Tongue (tissue), 1 donor: ENCODE measurements at regions not wholly inside any gene's neighbourhood (a gene's known extent, or its start where the extent isn't known, plus 50 kb on each side); places are given as distances from the start of the nearest gene placed in this dataset.
A peak's percentile ranks its signal among the peaks of the same experiment; 100 is the strongest.
"Not testable (repeated sequence)": the region's sequence is repeated elsewhere in the genome, so short reads cannot be mapped to it uniquely, and the experiment has no call there.

Experiments
- DNase-seq: peaks from one replicate; pipeline ENCODE4 v3.0.0-alpha.2; 2015

DNA sequence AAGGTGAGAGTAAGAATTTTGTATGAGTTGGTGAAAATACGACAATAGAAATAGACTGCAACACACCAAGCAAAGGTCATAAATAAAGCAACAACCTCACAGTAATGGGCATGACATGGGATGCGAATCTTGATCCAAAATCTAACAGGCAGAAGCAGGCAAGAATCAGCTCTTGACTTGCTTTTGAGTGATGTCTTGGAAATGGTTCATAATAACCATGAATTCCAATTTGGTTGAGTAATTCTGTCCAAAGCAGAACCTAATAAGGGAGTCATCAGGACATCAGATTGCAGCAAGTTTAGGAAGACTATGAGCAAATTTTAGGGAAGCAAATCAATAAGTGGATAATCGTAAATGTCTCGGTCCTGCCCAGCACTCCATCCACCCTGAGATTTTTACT is 224.0 kb upstream of the ISX start:
- no peak for DNase-seq

DNA sequence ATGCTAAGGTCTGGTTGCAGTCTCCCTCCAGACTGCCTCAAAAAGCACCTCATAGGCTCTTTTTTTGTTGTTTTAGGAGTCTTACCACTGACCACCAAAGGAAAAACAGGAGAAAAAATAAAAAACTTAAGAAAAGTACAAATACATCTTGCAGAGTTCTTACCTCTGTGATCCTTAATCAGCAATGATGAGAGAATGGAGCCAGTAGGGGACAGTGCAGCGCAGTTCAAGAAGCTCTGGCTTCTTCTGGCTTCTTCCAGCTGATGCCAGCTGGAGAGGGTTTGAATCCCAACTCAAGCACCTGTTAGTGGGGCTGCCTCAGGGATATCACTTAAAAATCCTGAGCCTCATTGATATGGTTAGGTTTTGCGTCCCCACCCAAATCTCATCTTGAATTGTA is 223.3 kb upstream of the ISX start:
- peak; percentile 42 for DNase-seq

DNA sequence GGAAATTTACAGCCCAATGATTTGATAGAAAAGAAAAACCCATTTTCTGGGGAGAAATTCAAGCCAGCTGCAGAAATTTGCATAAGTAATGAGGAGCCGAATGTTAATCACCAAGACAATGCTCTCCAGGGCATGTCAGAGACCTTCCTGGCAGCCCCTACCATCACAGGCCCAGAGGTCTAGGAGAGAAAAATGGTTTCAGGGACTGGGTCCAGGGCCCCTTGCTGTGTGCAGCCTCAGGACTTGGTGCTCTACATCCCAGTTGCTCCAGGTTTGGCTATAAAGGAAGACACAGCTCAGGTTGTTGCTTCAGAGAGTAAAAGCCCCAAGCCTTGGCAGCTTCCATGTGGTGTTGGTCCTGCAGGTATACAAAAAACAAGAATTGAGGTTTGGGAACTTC is 222.2 kb upstream of the ISX start:
- DNase-seq: not testable (repeated sequence)

DNA sequence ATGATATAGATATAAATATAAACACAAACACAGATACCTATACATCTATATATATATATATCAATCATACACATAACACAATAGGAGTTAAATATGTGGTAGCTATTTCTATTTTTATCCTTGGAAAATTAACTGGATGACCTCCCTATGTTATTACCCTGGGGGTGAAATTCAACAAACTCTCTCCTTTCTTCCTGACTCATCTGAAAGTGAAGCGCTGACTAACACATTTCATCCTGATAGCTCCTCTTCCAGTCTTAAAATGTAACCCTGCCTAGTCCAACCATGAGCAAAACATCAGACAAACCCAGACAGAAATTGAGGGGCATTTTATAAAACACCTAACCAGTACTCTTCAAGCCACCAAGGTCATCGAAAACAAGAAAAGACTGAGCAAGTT is 220.6 kb upstream of the ISX start:
- DNase-seq: no peak

DNA sequence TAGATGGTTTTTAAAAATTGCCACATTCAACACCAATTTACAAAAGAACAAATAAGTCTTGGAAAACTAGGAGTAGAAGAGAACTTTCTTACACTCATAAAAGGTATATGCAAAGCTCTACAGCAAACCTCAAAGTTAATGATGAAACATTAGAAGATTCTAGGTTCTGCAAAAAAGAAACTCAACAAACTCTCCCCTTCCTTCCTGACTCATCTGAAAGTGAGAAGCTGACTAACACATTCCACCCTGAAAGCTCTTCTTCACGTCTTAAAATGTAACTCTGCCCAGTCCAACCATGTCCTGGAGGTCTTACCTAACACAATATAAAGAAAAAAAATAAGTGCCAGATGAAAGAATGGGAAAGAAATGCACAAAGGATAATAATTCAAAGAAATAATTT is 218.9 kb upstream of the ISX start:
- DNase-seq: no peak

DNA sequence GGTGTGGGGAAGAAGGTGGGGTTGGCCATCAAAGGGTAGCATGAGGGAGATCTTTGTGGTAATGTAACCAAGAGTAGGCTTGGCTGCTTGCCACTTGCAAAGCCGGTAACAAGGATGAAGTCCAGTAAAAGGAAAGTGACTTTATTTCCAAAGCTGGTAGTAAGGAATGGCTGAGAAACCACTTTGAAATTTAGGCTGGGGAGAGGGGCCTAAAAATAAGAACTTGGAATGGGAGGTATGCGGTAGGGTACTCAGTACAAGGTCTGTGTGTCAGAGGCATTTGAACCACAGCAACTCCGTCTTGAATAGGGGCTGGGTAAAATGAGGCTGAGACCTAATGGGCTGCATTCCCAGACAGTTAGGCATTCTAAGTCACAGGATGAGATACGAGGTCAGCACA is 216.0 kb upstream of the ISX start:
- DNase-seq: no peak

DNA sequence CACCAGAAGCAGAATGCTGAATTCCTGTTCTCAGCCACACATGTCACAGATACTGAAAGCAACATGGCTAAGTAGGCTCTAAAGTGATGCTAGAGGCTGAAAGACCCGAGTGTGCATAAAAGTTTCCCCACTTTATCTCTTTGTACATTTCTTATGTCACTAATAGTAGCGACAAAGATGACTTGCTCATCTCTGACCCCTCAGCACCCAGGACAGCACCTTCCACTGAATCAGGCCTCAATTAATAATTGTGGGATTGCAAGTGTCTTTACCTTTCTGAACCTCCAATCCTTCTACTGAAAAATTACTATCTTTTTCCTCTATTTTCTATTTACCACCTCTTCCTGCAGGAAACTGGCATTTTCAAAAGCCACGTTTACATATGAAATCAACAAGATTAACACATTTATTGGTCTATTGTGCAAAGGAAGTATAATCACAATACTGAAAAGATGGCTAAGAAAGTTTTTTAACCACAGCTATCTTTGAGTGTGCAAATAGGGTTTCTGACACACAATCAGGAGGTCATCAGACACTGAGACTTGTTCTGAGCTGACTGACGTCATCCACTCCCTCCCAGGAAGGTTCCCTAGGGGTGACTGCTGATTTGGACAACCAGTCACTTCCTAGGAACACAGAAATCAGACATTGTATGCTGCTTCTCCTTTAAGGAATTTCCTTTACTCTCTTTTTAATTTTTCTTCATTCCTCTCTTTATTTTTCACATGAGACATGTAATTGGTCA is 213.9 kb upstream of the ISX start:
- DNase-seq: no peak

DNA sequence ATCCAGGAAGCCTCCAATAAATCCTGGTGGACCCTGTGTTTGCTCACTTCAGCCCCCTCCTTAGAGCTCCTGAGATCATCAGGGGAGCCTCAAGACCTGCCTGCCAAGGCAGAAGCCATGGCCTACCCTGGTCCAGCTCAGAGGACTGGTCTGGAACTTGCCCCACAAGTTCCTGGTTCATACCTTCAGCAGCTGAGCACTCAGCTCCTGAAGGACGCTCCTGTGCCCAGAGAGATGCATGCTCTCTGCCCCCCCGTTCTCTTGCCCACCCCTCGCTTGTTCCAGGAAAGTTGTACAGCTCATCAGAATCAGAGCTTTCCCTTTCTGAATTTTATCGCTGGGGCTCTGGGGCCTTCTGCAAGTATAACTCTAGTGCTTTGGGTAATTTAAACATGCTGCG is 210.5 kb upstream of the ISX start:
- DNase-seq: no peak

DNA sequence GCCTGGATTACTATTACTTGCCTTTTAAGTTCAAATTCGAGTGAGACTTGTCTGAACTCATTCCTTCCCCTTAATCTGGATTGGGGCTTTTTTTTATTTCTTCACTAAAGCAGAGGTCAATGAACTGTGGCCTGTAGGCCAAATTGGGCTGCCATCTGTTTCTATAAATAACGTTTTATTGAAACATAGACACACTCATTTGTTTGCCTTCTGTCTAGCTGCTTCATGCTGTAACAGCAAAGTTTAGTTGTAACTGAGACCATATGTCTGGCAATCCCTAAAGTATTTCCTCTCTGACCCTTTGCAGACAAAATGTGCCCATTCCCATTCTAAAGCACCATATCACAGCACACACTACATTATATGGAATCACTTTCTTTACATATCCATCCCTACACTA is 207.9 kb upstream of the ISX start:
- no peak for DNase-seq

DNA sequence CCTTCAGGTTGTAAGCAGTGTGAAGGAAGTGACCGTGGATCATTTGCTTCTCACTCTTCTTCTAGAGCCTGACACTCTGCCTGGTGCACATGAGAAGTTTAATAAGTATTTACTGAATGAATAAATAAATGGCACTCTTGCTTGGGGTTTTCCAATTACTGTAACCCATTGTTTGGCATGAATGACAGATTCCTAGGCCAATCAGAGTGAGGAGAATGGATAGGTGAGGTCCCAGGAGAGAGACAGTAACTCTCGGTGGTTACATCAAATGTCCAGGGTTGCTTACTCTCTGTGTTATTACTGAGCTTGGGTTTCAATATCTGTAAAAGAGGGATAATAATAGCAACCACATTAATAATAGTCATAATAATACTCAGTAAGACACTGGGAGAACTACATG is 204.2 kb upstream of the ISX start:
- no peak for DNase-seq

DNA sequence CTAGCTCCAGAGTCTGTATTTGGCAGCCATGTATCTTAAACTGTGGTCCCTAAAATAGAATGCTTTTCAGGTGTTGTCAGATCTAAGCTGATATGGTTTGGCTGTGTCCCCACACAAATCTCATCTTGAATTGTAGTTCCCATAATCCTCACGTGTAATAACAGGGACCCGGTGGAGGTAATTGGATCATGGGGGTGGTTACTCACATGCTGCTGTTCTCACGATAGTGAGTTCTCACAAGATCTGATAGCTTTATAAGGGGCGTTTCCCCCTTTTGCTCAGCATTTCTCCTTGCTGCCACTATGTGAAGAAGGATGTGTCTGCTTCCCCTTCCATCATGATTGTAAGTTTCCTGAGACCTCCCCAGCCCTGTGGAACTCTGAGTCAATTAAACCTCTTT is 199.9 kb upstream of the ISX start:
- DNase-seq: no peak

DNA sequence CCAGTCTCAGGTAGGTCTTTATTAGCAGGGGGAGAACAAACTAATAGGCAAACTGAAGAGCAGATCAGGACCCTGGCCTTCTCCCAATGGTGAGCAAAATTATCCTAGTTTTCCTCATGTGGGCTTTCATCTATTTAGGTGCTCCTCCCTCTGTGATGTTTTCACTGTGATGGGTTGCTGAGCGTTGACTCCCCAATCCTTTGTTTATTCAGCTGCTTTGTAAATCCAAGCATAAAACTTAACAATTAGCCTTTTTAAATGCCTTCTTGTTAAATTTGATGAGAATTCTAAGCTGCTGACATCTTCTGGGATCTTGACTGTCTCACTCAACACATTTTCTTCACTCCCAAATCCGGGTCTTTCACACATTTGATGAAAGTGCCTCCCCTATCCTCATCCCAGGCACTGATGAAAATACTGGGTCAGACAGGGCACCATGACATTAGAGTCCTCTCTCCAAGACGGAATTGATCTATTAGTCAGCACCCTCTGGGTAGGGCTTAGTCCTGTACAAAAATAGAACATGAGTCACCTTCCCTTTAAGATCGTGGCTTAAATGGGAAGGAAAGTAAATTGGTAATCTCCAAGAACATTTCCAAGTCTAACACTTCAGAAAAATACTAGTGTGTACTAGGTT is 199.3 kb upstream of the ISX start:
- DNase-seq: no peak

DNA sequence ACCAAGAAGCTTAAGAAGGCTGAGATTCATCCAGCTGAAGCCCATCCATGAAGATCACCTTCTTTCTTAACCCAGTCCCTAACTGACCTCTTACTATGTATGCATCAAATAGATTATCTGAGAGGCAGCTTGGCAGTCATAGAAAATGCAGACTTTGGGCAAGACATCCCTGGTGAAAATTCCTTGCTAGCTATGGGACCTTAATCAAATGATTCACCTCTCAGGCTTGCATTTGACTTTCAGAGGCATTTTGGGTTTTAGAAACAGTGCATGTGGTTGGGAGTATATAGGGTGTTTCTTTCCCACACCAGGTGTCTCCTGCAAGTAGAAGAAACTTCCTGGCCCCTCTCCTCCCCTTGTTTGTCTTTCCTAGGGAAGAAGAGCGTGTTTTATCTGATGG is 188.5 kb upstream of the ISX start:
- no peak for DNase-seq

DNA sequence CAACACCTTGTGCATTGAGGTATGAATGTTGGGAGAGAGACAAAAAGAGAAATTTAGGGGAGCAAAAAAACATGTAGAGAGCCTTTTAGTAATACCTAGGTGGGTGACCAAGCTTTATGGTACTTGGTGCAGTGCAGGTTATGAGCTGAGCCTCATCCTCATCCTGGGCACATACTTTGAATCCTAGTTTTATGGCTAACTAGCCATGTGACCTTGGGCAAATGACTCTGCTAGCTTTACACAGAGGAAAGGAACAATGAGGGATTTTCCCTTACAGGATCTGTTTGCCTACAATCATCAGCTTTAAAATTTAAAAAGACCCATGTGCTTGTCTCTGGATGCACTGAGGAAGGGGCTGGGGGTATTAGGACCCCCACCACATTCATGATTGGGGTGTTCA is 187.8 kb upstream of the ISX start:
- no peak for DNase-seq

DNA sequence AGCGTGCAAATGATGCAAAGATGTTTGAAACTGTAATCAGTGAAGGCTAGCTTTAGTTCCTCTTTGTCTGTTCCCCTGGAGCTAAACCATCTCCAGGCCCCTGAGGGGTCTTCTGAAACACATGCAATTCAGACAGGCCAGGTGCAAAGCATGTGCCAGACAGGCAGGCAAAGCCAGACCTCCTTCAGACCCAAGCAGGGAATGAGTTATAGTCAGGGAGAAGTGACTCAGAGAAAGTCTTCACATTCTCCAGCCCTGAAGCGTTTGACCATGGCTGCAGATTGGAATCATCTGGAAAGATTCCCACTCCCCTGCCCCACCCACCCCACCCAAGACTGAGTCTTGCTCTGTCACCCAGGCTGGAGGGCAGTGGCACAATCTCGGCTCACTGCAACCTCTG is 187.0 kb upstream of the ISX start:
- no peak for DNase-seq

DNA sequence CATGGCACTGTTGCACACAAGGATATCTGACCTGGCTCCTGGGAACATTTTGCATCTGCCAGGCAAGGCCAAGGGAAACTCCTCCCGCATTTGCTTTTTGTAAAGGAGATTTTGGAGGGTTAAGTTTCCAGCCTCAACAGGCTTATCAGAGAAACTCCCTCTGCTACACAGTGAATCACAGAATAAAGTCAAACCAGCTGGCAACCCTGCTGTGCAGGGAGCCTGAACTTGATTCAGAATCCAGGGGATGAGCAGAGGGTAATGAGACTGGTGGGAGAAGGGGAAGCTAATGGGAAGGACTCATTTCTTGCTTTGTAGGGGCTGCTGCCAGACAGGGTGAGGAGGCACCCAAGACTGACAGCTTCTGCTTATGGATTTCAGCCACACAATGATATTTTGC is 185.3 kb upstream of the ISX start:
- DNase-seq: peak; percentile 6

DNA sequence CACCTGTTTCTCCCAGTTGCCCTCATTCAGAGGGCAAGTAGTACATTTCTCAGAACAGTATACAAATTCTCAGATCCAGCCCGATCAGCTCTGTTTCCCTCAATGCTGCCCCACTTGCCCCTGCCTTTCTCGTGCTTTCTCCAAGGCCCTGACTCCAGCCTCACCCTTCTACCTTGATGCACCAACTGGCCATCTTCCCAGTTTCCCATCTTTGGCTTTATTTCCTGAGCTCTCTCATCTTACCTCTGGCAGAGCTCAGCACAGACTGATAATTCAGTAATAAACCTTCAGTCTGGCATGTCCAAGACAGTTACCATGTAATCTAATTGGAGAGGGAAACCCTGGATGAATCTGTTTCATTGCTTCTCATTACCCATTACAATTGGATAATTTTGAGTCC is 184.5 kb upstream of the ISX start:
- DNase-seq: no peak

DNA sequence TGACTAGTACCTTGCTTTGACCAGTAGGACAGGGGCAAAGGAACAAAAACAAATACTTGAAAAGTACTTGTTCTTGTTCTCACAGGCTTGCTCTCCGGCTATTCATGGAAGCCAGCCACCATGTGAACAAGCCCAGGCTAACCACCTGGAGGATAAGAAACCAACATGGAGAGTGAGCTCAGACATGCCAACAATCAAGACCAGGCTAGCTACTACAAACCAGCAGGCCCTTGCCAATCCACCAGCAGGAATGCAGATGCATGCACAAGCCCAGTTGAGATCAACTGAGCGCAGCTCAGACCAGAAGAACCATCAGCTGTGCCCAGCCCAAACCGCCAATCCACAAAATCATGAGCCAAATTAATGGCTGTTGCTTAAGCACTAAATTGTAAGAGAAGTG is 180.1 kb upstream of the ISX start:
- no peak for DNase-seq

DNA sequence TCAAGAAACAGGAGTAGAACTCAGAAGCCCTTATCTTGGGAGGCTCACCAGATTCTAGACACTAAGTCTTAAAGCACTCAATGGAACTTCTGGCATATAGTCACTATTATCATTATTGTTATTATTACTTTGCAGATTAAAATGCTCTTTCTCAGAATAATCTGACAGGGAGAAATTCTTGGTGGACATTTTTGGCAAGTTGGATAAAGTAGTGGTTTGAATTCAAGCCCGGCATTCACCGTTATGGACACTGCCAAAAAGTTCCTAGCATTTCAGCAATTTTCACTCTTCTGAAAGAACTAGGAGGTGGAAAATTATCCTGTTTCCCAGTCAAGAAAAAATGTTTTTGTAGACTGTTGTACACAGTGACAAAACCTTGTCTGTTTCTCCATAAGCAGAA is 179.6 kb upstream of the ISX start:
- no peak for DNase-seq

DNA sequence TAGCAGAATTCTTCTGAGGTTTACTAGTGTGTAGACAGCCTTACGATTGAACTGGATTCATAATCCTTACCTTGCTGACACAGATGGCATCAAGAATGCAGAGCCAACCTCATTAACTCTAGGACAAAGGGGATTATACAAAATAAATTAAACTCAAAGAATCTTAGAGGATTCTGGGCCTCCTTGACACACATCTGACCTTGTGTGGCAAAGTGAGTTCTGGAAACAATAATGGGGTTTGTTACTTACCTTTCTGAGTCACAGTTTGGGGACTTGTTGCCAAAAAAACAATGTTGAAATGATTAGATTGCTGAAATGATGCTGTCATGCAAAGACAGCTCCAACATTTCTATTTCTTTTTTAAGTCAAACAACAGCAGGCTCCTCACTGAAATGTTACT is 179.1 kb upstream of the ISX start:
- peak; percentile 5 for DNase-seq

DNA sequence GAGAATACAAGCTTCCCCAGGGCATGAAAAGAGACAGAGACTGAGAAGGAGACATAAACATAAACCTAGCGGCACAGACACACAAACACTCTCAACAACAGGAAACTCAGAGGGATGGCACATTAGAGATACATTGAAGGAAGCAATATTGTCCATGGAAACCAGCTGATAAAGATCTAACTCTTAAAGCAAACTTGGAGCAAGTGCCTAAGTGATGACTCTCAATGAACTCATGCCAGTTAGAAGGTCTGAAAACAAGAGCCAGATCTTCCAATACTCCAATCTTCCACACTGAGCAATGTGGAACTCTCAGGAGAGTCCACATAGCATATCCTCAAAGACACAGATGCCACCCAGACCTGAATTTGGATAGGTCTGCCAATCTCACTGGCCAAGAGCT is 168.8 kb upstream of the ISX start:
- DNase-seq: no peak

DNA sequence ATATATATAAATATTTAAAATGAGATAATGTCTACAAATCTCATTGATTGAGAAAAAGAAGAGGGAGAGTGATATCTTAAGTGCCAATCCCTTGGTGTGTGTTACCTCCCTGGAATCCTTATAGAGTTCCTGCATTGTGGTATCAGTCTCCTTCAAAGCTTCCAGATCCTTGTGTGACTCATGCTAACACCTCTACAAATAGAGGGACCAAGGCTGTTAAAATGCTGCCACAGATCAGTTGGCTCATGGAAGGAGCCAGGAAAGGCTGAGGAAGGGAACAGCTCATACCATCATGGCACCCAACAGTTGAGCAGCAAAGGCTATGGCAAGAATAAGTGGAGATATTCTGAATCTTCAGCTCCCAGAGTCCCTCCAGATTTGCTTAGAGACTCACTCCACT is 163.6 kb upstream of the ISX start:
- no peak for DNase-seq

DNA sequence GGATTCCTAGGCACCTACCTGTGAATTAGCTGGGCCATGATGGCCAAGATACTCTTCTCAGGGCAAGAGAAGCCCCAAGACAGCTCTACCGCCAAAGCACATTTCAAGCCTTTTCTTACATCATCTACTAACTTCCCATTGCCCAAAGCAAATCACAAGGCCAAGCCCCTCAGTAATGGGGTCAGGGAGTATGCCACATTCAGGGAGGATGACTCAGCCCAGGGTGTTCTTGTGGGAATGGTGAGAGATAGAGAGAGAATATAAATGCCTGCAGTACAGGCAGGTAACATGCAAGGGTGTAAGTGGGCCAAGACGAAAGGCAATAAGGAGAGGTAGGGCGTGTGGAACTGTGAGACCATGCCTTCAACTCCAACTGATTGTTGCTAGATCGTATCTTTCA is 162.5 kb upstream of the ISX start:
- DNase-seq: no peak

DNA sequence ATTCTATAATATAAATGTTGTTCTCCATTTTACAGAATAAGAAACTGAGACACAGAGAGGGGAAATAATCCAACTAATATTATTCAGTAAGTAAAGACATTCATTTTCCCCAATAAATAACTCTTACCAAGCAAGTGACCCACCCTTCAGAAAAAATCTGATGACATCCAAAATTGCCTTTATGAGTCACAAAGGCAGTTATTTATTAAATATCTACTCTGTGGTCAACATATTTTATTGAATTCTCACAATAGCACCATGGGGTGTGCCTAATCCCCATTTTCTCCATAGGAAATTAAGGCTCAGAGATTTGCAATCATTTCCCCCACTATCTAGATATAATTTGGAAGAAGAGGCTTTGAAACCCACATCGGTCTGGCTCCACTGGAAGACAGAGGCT is 161.5 kb upstream of the ISX start:
- no peak for DNase-seq

DNA sequence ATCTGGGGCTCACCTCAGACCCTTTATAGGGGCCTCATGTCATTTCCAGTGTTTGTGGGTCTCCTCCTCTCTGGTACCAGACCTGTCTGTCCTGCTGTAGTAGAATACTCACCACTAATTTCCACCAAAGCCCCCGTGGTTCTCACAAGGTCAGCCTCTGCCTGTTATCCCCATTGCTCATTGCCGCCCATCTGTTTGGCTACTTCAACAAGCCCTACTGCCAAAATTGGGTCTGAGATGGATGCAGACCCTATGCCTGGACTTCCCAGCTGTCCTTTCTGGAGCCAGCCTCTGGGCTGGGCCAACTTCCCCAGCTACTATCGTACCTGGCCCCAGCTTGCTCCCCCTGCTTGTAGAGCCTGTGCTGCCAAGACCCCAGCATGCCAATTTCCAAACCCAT is 152.1 kb upstream of the ISX start:
- DNase-seq: peak; percentile 69
